HCT116 (cell line): ENCODE measurements at regions not wholly inside any gene's neighbourhood (a gene's known extent, or its start where the extent isn't known, plus 50 kb on each side); places are given as distances from the start of the nearest gene placed in this dataset.
A peak's percentile ranks its signal among the peaks of the same experiment; 100 is the strongest.

Experiments
- ATAC-seq: fragments of 200-7000 bp; cut with Tn5 transposase; 2 replicates; pipeline ENCODE4 v1.9.1; 2020; ENCODE audit warnings: mild to moderate bottlenecking, moderate library complexity
- BruUV-seq: library from RNA; stranded (reverse); fragments of 400-500 nt; replicated peaks from 2 replicates; lab custom pipeline; 2021; lab: Mats Ljungman, UMichigan
- CTCF ChIA-PET: fragments of 300-600 bp; sonication (Branson Sonifier 250); formaldehyde crosslinking; loops from one replicate; lab custom pipeline; 2021; ENCODE audit warnings: antibody characterized with exemption; lab: Charles Lee
- POLR2A ChIA-PET: fragments of 300-600, 350-600 bp; sonication (Branson Sonifier 250); formaldehyde crosslinking; loops from one replicate; lab custom pipeline; 2021; ENCODE audit warnings: antibody characterized with exemption; lab: Charles Lee
- RAD21 ChIA-PET, 2 experiments: fragments of 300-600 bp; sonication (Branson Sonifier 250); formaldehyde crosslinking; loops; one replicate each; lab custom pipeline; 2023; ENCODE audit warnings: low total read pairs in 2 of 2; ENCODE audit not compliant: uncharacterized antibody in 2 of 2, unreplicated experiment in 2 of 2, low non-redundant PET in 1 of 2; lab: Charles Lee
- DNase-seq: peaks from one replicate; pipeline ENCODE4 v3.0.0-alpha.2; 2010; ENCODE audit warnings: low read depth, low spot score
- H2AFZ ChIP-seq: fragments of 200-600 bp; shearing (Covaris generic), sonication (generic); 2 replicates; pipeline ENCODE4 v1.6.1; 2017; ENCODE audit warnings: low read depth, mixed run types, mixed read lengths, antibody characterized with exemption, low read length; ENCODE audit not compliant: poor library complexity, severe bottlenecking
- H3K27ac ChIP-seq: 2 replicates; pipeline ENCODE4 v1.5.1; 2012; ENCODE audit warnings: low read depth, low read length
- H3K27me3 ChIP-seq: fragments of 200-600 bp; sonication (generic); 2 replicates; pipeline ENCODE4 v1.6.1; 2016; ENCODE audit warnings: mixed run types, low read length, mixed read lengths; ENCODE audit not compliant: insufficient read depth
- H3K36me3 ChIP-seq, 2 experiments: fragments of 200-500 bp in 1 of 2; fragments of 200-600 bp in 1 of 2; sonication (Bioruptor generic) in 1 of 2; sonication (generic) in 1 of 2; 2 replicates each; pipeline versions ENCODE4 v1.5.1 to v1.6.1; 2014 to 2016; ENCODE audit warnings: low read length in 2 of 2, inconsistent platforms in 1 of 2, mixed read lengths in 1 of 2, mixed run types in 1 of 2; ENCODE audit not compliant: insufficient read depth in 2 of 2, control insufficient read depth in 1 of 2
- H3K4me1 ChIP-seq, 2 experiments: fragments of 200-600 bp in 1 of 2; sonication (generic) in 1 of 2; 2 replicates each; pipeline versions ENCODE4 v1.5.1 to v1.6.1; 2012 to 2017; ENCODE audit warnings: low read length in 2 of 2, inconsistent platforms in 1 of 2, mild to moderate bottlenecking in 1 of 2, mixed read lengths in 1 of 2, mixed run types in 1 of 2, moderate library complexity in 1 of 2; ENCODE audit not compliant: insufficient read depth in 2 of 2, control insufficient read depth in 1 of 2
- H3K4me2 ChIP-seq: fragments of 200-600 bp; sonication (generic); 2 replicates; pipeline ENCODE4 v1.6.1; 2017; ENCODE audit warnings: mixed run types, low read length, mixed read lengths
- H3K4me3 ChIP-seq, 2 experiments: fragments of 200-600 bp in 1 of 2; sonication (generic) in 1 of 2; replicated peaks in 1 of 2; 2 replicates each; pipeline ENCODE4 v1.5.1; 2011 to 2016; ENCODE audit warnings: low read length in 2 of 2, control low read depth in 1 of 2, low read depth in 1 of 2, mild to moderate bottlenecking in 1 of 2, mixed read lengths in 1 of 2, mixed run types in 1 of 2
- H3K79me2 ChIP-seq: fragments of 200-600 bp; sonication (generic); 2 replicates; pipeline ENCODE4 v1.6.1; 2017; ENCODE audit warnings: mild to moderate bottlenecking, mixed run types, low read length, moderate library complexity, mixed read lengths; ENCODE audit not compliant: insufficient read depth
- H3K9ac ChIP-seq: fragments of 200-600 bp; sonication (generic); 2 replicates; pipeline ENCODE4 v1.6.1; 2016; ENCODE audit warnings: low read length, mixed read lengths
- H3K9me2 ChIP-seq: fragments of 200-600 bp; sonication (generic), shearing (Covaris generic); 2 replicates; pipeline ENCODE4 v1.6.1; 2017; ENCODE audit warnings: mixed run types, mild to moderate bottlenecking, moderate library complexity; ENCODE audit not compliant: insufficient read depth
- H3K9me3 ChIP-seq, 2 experiments: fragments of 200-500 bp in 1 of 2; fragments of 200-600 bp in 1 of 2; sonication (Bioruptor generic) in 1 of 2; sonication (generic) in 1 of 2; 2 replicates each; pipeline ENCODE4 v1.6.1; 2014 to 2017; ENCODE audit warnings: low read length in 2 of 2, mixed read lengths in 2 of 2, inconsistent platforms in 1 of 2, low read depth in 1 of 2, mild to moderate bottlenecking in 1 of 2, mixed run types in 1 of 2, moderate library complexity in 1 of 2; ENCODE audit not compliant: control insufficient read depth in 1 of 2, insufficient read depth in 1 of 2
- H4K20me1 ChIP-seq: fragments of 200-600 bp; sonication (generic), shearing (Covaris generic); 2 replicates; pipeline ENCODE4 v1.6.1; 2017; ENCODE audit warnings: mixed run types, mild to moderate bottlenecking, moderate library complexity; ENCODE audit not compliant: insufficient read depth
- ATF3 ChIP-seq: IDR thresholded peaks from 2 replicates; pipeline ENCODE4 v1.6.1; 2012
- CBX3 ChIP-seq: IDR thresholded peaks from 2 replicates; pipeline ENCODE4 v1.6.1; 2012; ENCODE audit warnings: low read depth
- CEBPB ChIP-seq: IDR thresholded peaks from 2 replicates; pipeline ENCODE4 v1.6.1; 2012; ENCODE audit warnings: low read depth
- EGR1 ChIP-seq: IDR thresholded peaks from 2 replicates; pipeline ENCODE4 v1.6.1; 2012; ENCODE audit warnings: low read depth
- ELF1 ChIP-seq: IDR thresholded peaks from 2 replicates; pipeline ENCODE4 v1.6.1; 2012; ENCODE audit warnings: low read depth, borderline replicate concordance
- EZH2 ChIP-seq: fragments of 200-600 bp; sonication (generic); IDR thresholded peaks from 2 replicates; pipeline ENCODE4 v1.6.1; 2017; ENCODE audit warnings: antibody characterized with exemption, mixed run types
- EZH2phosphoT487 ChIP-seq: fragments of 200-600 bp; IDR thresholded peaks from 2 replicates; pipeline ENCODE4 v1.6.1; 2018; ENCODE audit warnings: antibody characterized with exemption, borderline replicate concordance
- JUND ChIP-seq: IDR thresholded peaks from 2 replicates; pipeline ENCODE4 v1.6.1; 2012
- POLR2A ChIP-seq: IDR thresholded peaks from 2 replicates; pipeline ENCODE4 v1.7.0; 2011; ENCODE audit warnings: borderline replicate concordance; ENCODE audit not compliant: insufficient read depth, insufficient read length; ENCODE audit errors: extremely low read depth
- POLR2AphosphoS5 ChIP-seq: IDR thresholded peaks from 2 replicates; pipeline ENCODE4 v1.6.1; 2011; ENCODE audit warnings: mild to moderate bottlenecking, low read depth, low read length, moderate library complexity
- RAD21 ChIP-seq: IDR thresholded peaks from 2 replicates; pipeline ENCODE4 v1.6.1; 2012; ENCODE audit warnings: low read depth, mild to moderate bottlenecking
- SIN3A ChIP-seq: IDR thresholded peaks from 2 replicates; pipeline ENCODE4 v1.6.1; 2012; ENCODE audit warnings: low read depth
- TCF7L2 ChIP-seq: IDR thresholded peaks from 2 replicates; pipeline ENCODE4 v1.7.0; 2011; ENCODE audit warnings: borderline replicate concordance, inconsistent platforms; ENCODE audit not compliant: insufficient read depth, insufficient read length; ENCODE audit errors: extremely low read depth
- YY1 ChIP-seq: IDR thresholded peaks from 2 replicates; pipeline ENCODE4 v1.6.1; 2011; ENCODE audit warnings: low read length, low read depth, moderate library complexity, mild to moderate bottlenecking; ENCODE audit not compliant: insufficient replicate concordance; ENCODE audit errors: extremely low read depth
- ZFX ChIP-seq: fragments of 450-650 bp; IDR thresholded peaks from 2 replicates; pipeline ENCODE4 v1.6.1; 2017
- ZNF274 ChIP-seq: fragments of 200-500 bp; sonication (Bioruptor generic); IDR thresholded peaks from 2 replicates; pipeline ENCODE4 v1.6.1; 2014; ENCODE audit warnings: mild to moderate bottlenecking, low read depth, low read length, inconsistent platforms
- intact Hi-C: fragments of 100-400 bp; cut with micrococcal nuclease; formaldehyde crosslinking; loops from 2 replicates; pipeline ENCODE4 v1.10.0; 2022
- TF ChIP-seq, protein P1 (sequence below): IDR thresholded peaks from 2 replicates; pipeline ENCODE4 v1.6.1; 2011; ENCODE audit warnings: mild to moderate bottlenecking, low read length, moderate library complexity; ENCODE audit not compliant: insufficient replicate concordance; ENCODE audit errors: extremely low read depth

GRCh38 chr5:115439639-115440038, 104.9 kb downstream of the FEM1C start:
- no peaks in the 10 kb centered on the region for H3K36me3 ChIP-seq
- no peaks in the 10 kb centered on the region for H3K9me3 ChIP-seq
- no peaks in the 10 kb centered on the region for H3K9me2 ChIP-seq
- no peak for DNase-seq
- ATAC-seq: no peak
- ChIA-PET CTCF (no interaction called here), POLR2A (no interaction called here), RAD21 (no interaction called here)
- H3K27me3 ChIP-seq: no peaks in the 10 kb centered on the region
- TF ChIP-seq CBX3 (peak; percentile 47; the same call in 1 of the 2 replicates), ATF3 (no peak)
- no peak overlapping the region for H3K9ac ChIP-seq
- BruUV-seq: no TSS peak
- intact Hi-C loops: no loop called here
- no peak overlapping the region for H2AFZ ChIP-seq
- H3K4me3 ChIP-seq: no peak overlapping the region
- H3K4me2 ChIP-seq: no peak overlapping the region
- H3K27ac ChIP-seq: no peak overlapping the region
- no peaks in the 10 kb centered on the region for H3K79me2 ChIP-seq
- no peaks in the 10 kb centered on the region for H4K20me1 ChIP-seq
- H3K4me1 ChIP-seq: peaks cover 0 to 26% of the 10 kb centered on the region in 2 experiments; a peak in 2 of 4 replicates

GRCh38 chr5:115439042-115439441, 105.5 kb downstream of the FEM1C start:
- no peak for ATAC-seq
- H3K9me3 ChIP-seq: no peaks in the 10 kb centered on the region
- H4K20me1 ChIP-seq: no peaks in the 10 kb centered on the region
- H3K36me3 ChIP-seq: no peaks in the 10 kb centered on the region
- intact Hi-C loops: no loop called here
- no TSS peak for BruUV-seq
- no peak for DNase-seq
- TF ChIP-seq POLR2AphosphoS5 (no peak), JUND (no peak), CBX3 (no peak), CEBPB (no peak), YY1 (no peak), ZFX (no peak), RAD21 (no peak), ELF1 (no peak), EZH2 (no peak), EZH2phosphoT487 (no peak), SIN3A (no peak), EGR1 (no peak), ZNF274 (no peak), TCF7L2 (no peak), POLR2A (no peak), ATF3 (no peak)
- TF ChIP-seq, protein P1, sequence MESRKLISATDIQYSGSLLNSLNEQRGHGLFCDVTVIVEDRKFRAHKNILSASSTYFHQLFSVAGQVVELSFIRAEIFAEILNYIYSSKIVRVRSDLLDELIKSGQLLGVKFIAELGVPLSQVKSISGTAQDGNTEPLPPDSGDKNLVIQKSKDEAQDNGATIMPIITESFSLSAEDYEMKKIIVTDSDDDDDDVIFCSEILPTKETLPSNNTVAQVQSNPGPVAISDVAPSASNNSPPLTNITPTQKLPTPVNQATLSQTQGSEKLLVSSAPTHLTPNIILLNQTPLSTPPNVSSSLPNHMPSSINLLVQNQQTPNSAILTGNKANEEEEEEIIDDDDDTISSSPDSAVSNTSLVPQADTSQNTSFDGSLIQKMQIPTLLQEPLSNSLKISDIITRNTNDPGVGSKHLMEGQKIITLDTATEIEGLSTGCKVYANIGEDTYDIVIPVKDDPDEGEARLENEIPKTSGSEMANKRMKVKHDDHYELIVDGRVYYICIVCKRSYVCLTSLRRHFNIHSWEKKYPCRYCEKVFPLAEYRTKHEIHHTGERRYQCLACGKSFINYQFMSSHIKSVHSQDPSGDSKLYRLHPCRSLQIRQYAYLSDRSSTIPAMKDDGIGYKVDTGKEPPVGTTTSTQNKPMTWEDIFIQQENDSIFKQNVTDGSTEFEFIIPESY: no peak
- H3K9me2 ChIP-seq: no peaks in the 10 kb centered on the region
- no peak overlapping the region for H3K4me2 ChIP-seq
- H3K4me3 ChIP-seq: no peak overlapping the region
- RAD21 ChIA-PET: no interaction called here
- no peaks in the 10 kb centered on the region for H3K27me3 ChIP-seq
- CTCF ChIA-PET: no interaction called here
- H3K9ac ChIP-seq: no peak overlapping the region
- no peak overlapping the region for H3K27ac ChIP-seq
- no peaks in the 10 kb centered on the region for H3K79me2 ChIP-seq
- POLR2A ChIA-PET: no interaction called here
- H3K4me1 ChIP-seq: peaks cover 0 to 26% of the 10 kb centered on the region in 2 experiments; a peak in 2 of 4 replicates
- H2AFZ ChIP-seq: no peak overlapping the region
